ENCODE measurements at regions not wholly inside any gene's neighbourhood (a gene's known extent, or its start where the extent isn't known, plus 50 kb on each side); places are given as distances from the start of the nearest gene placed in this dataset.

DNA sequence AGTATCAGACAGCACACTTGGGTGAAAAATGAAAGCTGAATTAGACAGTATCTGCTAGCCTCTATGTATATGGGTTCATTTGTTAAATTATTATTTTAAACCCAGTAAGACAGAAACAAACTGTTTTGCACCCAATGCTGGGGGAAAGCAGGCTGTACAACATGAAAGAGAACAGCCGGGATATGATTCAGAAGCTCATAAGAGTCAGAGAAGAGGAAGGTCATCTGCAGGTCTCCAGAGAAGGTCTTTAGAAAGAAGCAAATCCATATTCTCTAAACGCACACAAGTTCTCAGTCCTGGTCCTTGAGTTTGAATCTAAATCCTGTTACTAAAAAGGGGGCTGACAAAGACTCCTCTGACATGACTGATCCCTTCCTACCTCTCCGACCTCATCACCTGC is 155.1 kb downstream of the SIPA1L2 start:
- DNase-seq: no peak

DNA sequence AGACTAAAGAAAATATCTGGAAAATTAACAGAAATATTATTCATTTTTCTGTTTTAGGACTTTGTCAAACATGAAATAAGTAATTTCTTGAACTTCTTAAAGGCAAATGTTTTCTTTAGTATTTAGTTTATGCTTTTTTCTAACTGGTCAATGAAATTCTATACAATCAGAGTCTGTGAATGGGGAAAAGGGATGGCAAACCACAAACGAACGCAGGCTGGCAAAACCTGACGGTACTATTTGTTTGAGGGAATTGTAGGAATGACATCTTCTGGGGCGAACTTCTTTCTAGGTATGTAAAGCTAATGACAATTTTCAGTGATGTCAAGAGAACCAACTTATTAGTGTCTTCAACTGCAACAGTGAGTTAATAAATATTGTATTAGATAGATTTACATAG is 156.0 kb downstream of the SIPA1L2 start:
- no peak for DNase-seq

DNA sequence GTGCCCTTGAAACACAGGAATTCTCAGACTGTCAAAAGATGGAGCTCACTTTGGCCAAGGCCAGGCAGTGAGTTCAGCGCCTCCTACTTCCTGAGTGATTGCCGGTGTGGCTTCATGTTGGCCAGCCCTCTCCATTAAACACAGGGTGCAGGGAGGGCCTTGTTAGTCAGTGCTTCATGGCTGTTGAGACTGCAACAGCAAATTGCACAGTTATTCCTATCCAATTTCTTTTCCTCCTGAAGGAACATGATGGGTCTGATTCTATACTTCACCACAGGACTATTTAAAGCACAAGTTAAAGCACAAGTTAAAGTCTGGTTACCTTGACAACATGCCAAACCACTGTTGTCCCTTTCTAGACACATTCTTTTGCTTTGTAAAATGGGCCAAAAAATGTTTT is 156.6 kb downstream of the SIPA1L2 start:
- no peak for DNase-seq

- DNase-seq: no peak
These were observed 157.4 kb downstream of the SIPA1L2 start for GRCh38 chr1:232472485-232473041.

GRCh38 chr1:232471250-232471649 is 158.7 kb downstream of the SIPA1L2 start:
- DNase-seq: no peak

- DNase-seq: no peak
These were observed 159.2 kb downstream of the SIPA1L2 start for GRCh38 chr1:232470711-232471110.

DNA sequence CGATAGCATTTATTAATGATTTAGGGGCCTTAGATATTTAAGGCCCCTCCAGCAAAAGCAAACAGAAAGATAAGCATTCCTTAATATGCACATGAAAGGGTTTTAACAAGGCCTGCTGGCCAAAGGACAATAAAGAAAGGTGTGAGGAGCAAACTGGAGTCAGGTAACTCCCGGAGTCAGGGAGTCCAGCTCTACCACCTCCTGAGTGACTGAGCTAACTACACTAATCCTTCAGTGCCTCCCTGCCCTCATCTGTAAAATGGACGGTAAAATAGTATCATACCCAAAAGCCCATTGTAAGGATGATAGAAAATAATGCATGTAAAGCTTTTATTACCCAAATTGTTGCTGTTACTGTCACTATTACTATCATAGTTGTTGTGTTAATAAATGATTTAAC is 161.7 kb downstream of the SIPA1L2 start:
- no peak for DNase-seq

- peak in 1 of 6 experiments; percentile 1 for DNase-seq
These were observed 162.7 kb downstream of the SIPA1L2 start for GRCh38 chr1:232467073-232467760.

DNA sequence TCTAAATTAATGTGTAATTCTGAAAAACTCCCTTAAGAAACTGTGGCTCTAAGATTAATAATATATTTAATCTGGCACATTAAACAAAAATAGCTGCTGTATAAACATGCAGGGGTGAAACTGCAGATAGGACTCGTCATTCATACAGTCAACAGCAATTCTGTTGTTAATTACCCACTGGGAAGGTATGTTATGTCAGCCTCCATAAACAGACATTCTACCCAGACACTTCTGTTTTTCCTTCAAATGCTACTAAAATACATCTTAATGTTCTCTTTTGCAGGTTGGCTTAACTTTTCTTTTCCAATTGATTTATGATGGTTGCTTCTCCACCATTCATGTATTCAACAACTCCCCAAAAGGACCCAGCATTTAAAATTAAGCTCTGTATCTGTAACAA is 165.6 kb downstream of the SIPA1L2 start:
- DNase-seq: no peak

- no peak for DNase-seq
These were observed 166.7 kb downstream of the SIPA1L2 start for GRCh38 chr1:232463225-232463624.

DNA sequence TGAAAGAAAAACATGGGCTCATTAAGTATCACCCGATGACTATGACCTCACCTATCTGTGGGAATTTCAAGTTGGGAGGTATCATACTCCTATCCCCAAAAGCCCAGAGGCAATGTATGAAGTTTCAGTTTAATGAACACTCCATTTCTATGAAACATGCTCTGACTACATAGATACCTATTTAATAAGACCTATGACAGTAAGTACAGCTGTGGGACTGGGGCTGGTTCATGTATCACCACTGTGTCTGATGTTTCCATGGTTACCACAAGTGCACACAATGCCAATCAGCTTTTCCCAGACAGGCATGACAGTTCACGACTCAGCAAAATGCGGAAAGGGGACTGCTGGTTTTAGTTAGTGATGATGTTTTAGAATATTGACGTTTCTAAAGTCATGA is 167.7 kb downstream of the SIPA1L2 start:
- no peak for DNase-seq

GRCh38 chr1:232459826-232460225 is 170.1 kb downstream of the SIPA1L2 start:
- DNase-seq: no peak

- DNase-seq: no peak
These were observed 170.8 kb downstream of the SIPA1L2 start for GRCh38 chr1:232459087-232459486.

DNA sequence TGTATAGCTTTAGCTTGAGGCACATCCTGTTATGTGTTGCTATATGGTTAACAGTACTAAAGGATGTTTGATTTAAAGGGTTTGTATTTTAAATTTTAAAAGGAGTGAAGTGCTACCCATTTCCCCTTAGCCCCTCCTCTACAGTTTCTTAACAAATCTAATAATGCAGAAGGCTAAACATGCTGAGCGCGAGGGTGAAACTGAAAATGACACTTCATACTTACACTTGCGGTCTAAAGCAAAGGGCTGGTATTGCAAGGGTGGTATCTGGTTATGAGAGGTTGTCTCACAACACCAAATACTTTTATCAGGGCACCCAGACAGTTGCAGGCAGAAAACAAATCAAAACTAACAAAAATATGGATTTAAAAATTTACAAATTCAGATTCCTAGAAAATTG is 172.3 kb downstream of the SIPA1L2 start:
- DNase-seq: no peak

DNA sequence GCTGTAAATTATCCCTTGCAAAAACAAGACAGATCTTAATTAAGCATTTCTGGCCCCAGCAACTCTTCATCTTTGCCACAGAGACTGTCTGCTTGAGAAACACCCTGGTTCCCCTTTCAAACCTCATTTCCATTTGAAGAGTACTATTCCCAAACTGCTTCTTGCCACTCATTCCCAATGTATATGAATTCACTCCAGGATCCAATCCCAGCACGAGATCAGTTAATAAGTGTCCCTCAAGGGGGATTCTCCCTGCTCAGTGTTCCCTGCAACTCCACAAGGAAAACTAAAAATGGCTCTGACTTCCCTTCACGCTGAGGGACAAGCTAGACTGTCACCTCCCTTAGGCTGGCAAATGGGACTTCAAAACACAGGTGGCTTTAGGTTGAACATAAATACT is 173.2 kb downstream of the SIPA1L2 start:
- DNase-seq: no peak

GRCh38 chr1:232454227-232454886 is 175.6 kb downstream of the SIPA1L2 start:
- DNase-seq: no peak

DNA sequence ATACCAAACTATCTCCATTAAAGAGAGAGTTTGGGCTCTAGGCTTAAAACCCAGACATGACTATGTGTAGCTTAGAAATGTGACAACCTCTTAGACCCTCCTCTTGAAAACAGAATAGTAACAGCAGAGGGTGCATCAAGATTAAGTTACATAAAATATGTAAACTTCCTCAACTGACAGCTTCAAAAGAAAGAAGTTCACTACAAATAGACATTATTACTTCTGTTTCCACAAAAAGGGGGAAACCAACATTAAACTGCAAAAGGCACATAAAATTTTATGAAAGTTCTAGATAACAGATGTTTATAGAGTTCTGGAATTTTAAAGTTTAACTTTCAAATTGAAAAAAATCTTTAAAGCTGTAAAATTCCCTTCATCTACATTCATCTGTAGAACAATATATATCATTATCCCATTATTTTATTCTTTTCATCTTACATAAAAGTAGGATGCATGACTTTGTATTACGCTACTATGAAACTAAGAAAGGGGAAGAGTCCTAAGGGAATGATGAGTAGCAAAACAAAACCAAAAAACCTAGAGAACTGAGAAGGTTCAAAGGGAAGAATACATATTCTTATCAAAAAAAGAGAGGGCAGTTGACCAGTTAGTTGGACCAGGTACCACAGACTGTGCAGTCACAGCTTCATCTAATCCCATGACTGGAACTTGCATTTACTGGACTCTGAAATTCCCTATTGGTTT is 177.0 kb downstream of the SIPA1L2 start:
- no peak for DNase-seq

DNA sequence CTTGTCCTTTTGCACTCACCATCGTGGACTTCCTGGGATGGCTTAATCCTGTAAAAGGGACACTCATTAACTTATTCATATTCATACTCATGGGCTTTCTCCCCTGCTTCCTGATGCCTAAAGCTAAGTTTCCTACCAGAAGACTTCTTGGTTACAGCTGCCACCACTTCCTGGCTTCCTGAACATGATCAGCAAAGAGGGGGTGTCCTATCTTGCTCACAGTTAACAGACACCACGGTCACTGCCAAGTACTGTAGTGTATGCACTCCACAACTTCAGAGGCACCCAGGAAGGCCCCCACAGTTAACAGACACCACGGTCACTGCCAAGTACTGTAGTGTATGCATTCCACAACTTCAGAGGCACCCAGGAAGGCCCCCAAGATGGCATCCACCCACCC is 177.8 kb downstream of the SIPA1L2 start:
- DNase-seq: no peak

DNA sequence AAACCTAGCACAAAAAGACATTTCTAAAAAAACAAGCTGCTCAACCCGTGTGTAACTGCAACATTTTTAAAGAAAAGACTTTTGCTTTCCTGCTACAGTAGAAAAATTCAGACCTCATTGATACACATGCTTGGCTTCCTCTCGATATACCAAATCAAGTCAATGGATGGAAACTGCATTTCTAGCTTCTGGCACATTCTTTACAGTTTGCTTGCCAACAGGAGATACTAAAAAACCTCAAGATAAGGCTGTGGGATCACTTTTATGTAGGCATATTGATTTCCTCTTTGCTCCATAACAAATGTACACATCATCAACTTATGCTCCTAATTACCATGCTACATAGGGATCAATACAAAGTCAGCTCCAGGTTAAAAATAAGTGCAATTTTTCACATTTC is 178.4 kb downstream of the SIPA1L2 start:
- DNase-seq: no peak

DNA sequence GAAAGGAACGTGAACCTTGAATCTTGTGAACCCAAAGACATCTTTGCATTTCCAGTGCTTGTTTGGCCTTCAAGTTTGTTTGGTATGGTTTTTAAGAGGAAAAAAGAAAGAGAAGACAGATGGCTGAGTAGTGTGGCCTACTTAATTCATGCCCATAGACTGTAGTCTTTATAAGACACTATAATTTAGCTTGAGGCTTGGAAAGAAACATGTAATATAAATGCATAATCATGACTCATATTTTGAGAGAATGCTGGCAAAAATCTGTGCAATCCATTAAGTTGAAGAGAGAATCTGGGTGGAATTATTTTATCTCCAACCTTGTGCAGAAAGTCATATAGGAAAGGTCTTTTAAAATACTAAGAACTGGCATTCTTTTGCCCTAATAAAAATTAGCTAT is 179.3 kb downstream of the SIPA1L2 start:
- DNase-seq: no peak

GRCh38 chr1:232447125-232447524 is 182.8 kb downstream of the SIPA1L2 start:
- no peak for DNase-seq

GRCh38 chr1:232445361-232446106 is 184.4 kb downstream of the SIPA1L2 start:
- no peak for DNase-seq

GRCh38 chr1:232443372-232443771 is 186.6 kb downstream of the SIPA1L2 start:
- no peak for DNase-seq

Data from stimulated activated naive CD4-positive, alpha-beta T cell (primary cell).